GM21447 (cell line): ENCODE measurements at regions not wholly inside any gene's neighbourhood (a gene's known extent, or its start where the extent isn't known, plus 50 kb on each side); places are given as distances from the start of the nearest gene placed in this dataset.

Experiments used
- ATAC-seq: cut with Tn5 transposase; IDR thresholded peaks from one replicate; pipeline ENCODE4 v1.9.1; 2021; ENCODE audit not compliant: unreplicated experiment

DNA sequence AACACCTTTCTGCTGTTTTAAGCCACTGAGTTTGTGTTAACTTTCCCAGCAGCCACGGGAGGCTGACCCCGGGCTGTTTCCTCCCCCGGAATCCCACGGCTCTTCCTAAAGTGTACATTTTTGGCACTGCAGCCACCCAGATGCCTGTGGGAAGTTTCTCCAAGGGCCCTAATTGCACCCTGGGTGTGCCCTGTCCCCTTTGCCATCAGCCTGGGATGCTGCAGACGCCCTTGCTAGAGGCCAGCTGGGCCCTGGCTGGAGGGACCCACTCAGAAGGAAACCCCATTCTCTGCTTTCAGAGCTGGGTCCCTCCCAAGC is 883.3 kb downstream of the BRD1 start:
- ATAC-seq = no peak

DNA sequence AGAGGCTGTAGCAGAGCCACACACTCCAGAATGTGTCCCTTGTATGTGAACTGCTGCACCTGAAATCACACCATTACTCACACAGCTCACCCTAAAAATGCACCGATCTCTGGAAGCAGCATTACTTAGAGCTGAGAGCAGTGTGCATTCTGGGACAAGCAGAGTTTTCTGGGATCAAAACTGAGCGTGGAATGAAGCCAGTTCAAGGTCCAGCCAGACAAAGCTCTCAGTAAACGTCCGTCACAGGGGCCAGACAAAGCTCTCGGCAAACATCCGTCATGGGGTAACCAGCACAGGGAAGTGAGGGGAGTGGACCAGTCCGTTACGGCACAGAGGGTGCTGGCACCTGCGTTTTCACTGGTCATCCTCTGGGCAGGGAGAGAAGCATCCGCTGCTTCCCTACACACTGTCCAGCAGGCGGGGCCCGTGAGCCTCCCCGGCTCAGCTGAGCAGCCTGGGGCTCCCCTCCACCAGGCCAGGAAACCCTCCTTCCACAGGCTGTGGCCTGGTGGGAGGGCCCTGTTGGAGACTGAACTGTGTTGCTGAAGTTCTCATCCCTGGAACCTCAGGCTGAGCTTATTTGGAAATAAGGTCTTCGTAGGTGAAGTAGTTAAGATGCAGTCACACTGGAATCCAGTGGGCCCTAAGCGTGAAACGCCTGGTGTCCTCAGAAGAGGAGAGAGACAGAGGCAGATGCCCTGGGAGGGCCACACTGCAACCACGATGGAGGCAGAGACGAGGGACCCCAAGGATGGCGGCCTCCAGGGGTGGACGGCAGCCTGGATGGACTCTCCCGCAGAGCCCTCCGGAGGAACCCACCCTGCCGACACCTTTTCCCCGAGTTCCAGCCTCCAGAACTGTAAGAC is 883.9 kb downstream of the BRD1 start:
- ATAC-seq = no peak

DNA sequence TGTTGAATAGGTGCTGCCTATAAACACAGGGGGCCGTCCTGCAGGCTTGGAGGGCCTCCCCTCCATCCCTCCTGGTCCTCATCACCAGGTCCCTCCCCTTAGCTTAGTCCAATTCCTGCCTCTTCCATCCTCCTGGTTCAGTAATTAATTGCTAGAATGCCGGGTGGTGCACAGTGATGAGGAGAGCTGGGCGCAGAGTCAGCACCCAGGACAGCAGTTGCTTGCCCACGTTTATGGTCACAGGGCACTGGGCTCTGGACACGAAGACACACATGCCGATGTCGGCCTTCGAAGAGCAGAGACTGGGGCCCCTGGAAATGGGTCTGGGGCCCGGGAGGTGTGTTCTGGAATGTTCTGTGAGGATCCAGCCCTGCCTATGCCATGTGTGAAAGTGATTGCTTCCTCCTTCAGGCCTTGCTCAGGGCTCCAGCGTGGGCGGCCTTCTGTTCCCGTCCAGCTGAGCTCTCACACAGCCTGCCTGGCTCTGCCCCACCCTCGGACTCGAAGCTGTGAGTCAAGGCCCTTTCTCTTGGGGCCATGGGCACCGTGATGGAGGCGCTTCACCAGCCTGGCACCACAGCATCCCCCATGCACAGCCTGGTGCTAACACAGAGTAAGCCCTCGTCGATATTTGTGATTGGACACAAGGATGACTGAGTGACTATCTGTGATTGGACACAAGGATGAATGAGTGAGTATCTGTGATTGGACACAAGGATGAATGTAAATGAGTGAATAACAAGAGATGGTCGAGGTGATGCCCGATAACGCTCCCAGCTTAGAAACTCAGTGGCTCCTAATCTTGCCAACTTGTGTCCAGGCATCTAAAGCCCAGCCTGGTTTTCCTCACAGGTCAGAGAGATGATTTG is 884.7 kb downstream of the BRD1 start:
- ATAC-seq = no peak

DNA sequence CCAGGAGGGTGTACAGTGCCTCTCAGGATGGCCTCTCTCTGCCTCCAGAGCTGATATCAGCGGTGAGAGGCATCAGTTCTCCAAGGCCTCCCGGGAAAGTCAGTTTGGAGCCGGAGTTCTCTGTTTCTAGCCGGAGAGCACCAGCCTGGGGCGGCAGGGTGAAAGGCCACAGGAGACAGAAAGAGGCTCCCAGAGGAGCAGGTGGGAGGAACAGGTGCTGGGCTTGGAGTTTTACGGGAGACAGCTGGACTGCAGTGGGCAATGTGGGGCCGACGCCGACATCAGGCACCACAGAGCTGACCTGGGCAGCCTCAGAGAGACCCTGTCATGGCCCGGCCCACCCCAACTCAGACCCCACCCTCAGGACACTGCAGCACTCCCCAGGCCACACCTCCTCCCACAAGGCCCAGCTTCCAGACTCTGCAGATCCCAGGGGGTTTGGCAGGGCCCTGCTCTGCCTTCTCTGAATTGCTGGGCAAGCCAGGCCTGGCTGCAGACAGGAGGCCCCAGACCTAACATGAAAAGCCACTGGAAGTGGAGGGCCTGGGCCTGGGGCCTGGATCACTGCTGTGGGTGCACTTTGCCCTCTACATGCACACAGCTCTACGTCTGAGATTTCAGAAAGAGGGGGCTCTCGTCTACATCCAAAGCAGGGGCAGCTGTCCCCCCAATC is 885.6 kb downstream of the BRD1 start:
- ATAC-seq = no peak

DNA sequence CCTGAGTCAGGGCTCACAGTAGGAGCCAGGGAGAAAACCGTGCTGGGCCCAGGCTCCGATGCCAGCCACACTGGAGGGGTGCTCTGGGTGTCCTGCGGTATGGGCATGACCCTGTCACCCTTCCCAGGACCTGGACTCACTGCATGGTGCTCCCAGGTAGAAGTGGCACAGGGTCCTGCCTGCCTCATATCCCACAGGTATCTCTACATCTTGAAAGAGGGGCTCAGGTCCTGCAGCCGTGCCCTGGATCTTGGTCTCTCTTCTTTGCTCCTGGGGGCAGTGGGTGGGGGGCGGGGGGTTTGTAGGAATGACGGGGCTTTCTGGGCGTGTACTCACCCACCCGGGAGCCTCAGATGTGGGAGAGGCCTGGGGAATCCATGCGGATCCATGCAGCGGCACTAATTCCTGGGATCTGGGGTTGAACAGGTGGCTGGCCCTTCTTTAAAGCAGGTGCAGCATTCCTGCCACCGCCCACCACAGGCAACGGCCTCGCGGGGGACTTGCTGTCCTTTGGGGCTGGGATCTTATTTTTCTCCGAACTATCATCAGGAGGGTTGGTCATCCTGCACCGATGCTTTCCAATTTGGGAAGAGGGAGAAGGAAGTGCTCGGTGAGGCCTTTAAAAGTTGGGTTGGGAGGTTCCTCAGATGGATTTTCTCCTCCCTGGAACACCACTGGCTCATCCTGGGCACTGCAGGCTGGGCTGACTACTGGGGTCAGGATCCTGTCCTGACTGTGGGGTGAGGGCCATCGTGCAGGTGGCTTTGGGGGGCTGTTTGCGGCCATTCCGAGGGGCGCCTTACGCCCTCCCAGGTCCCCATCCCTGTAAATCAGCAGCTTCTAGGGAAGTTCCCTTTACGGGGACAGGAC is 886.4 kb downstream of the BRD1 start:
- ATAC-seq = no peak

DNA sequence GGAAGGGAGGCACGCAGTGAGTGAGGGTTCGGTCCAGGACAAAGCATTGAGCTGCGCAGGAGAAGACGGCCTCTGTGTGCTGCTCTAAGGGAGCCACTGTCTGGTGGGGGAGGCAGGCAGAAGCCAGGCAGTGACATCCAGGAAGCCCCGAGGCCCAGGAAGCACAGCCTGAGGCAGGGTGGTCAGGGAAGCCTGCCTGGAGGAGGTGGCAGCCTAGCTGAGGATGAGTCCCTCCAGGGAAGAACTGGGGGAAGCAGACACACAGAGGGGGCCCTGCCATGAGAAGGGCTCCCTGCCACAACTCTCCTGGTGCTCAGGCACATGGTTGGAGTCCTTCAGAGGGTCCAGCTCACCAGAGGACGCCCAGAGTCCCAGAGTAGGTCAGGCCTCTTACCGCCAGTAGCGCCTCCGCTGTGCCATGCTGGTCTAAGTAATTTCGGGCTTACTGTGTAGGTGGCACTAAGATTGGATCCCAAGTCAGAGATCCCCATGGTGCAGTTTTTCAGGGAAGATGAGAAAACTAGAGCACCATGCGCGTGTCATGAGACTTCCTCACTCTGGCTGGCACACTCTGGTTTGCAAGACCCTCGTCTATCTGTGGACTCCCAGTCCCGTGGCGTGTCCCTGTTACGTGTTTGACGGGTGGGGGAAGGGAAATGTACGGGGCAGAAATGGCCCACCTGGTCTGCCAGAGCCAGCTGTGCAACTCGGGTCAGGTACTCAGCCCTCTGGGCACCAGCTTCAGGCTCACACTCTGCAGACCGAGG is 887.2 kb downstream of the BRD1 start:
- no peak for ATAC-seq

DNA sequence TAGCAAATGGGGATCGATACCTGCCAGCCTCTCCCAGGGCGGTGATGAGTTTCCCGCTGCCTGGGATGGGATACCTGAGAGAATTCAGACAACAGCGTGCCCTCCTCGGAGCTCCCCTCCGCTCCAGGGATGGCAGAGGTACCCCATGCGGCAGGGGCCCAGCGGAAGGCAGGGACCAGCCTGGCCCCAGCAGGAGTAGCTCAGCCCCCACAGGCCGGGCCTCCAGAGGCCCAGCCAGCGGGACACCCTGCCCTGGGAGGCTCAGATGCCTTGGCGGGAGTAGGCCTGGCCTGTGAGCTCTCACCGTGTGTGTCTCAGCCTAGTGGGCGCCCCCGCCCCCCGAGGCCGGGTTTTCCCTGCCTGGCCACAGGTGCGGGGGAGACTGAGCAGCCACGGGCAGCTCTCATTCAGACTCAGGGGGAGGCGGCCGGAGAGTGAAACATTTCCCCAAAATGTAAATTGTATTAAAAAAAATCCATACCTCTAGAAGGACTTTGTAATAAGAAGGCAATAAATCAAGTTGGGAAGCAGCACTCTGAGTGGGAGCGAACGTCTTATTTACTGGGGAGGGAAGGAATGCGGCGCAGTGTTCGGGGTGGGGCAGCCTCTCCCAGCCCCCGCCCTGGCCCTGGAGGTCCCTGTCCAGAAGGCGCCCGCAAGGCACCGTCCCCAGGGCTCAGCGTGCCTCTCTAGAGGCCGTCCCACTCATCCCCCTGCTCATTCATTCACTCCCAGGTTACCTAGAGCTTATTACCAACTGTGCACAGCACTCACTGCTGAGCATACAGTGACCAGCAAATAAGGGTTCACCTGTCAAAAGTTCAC is 888.0 kb downstream of the BRD1 start:
- ATAC-seq = no peak

DNA sequence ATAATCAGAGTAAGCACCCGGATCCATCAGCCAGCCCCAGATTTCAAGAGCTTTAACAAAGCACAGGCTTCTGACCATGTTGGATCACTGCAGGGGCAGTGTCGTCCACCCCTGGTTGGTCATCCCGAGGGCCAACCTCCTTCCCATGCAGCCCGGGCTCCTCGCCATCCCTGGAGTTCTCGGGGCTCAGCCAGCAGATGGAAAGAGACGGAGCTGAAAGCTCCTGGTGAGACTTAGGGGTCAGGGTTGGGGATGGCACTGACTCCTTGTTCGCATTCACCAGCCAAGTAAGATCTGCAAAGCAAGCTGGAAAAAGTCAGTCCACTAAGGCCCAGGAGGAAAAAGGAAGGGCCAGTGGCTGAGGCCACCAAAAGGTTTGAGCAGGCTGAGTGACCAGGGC is 888.9 kb downstream of the BRD1 start:
- no peak for ATAC-seq

DNA sequence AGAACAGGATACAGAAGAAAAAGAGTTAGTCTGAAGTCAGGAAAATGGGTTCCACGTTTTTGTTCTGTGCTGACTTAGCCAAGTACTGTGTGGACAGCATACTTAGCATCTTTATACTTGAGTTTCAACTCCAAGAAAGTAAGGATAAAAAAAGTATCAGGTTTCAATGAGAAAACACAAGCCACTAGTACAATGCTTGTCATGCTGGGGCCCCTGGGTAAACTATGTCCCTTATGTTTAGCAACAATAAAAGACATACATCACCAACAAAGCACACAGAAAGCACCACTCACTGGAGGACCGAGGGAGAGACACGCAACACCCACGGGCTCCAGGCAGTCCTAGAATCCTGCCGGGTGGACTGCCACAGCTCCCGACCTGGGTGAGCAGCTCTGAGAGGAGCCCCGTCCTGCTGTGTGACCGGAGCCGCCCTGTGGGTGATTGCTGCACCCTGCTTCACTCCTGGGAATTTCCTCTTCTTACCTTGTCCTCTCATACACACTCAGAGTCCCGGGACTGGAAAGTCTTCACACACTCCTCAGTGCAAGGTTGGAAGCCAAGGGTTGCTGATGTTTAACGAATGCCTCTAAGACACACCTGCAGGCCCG is 890.5 kb downstream of the BRD1 start:
- no peak for ATAC-seq

DNA sequence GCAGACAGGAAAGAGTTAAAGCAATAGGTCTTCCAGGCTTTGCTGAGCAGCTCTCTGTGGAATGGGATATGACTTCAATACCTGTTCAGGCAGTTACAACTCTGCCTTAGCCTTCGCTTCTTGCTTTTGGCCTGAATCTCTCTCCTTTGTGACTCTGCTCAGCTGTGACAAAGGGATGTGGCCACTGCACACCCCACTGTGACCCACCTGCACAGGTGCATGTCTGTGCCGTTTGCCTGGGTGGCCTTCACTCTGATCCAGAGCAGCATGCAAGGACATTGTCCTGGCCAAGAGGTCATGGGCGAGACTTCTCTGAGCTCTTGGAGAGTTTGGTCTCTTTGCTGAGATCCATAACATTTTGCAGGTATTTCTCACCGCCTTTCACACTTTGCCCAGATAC is 891.3 kb downstream of the BRD1 start:
- ATAC-seq = no peak

DNA sequence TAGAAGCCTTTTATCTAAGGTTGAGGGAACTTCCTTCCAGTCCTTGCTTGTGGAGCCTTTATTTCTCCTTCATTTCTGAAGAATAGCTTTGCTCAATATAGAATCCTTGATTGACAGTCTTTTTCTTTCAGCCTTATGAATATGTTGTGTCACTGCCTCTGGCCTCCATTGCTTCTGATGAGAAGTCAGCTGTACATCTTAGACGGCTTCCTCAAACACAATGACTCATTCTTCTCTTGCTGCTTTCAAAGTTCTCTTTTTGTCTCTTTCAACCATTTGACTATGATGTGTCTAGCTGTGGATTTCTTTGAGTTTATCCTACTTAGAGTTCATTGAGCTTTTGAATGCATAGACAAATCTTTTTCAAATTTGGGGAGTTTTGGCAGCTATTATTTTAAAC is 893.2 kb downstream of the BRD1 start:
- ATAC-seq = no peak

DNA sequence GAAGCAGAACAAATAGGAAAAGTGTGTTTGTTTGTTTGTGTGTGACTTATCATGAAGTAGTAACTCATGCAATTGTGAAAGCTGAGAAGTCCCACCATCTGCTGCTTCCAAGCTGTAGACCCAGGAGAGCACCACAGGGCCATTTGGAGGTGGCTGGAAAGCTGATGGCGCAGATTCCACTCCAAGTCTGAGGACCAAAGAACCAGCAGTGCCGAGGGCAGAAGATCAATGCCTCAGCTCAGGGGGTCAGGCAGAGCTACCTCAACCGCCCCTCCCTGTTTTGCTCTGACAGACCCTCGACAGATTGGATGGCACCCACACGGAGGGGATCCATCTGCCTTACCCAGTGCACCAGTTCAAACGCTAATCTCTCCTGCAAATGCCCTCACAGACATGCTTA is 896.2 kb downstream of the BRD1 start:
- no peak for ATAC-seq

DNA sequence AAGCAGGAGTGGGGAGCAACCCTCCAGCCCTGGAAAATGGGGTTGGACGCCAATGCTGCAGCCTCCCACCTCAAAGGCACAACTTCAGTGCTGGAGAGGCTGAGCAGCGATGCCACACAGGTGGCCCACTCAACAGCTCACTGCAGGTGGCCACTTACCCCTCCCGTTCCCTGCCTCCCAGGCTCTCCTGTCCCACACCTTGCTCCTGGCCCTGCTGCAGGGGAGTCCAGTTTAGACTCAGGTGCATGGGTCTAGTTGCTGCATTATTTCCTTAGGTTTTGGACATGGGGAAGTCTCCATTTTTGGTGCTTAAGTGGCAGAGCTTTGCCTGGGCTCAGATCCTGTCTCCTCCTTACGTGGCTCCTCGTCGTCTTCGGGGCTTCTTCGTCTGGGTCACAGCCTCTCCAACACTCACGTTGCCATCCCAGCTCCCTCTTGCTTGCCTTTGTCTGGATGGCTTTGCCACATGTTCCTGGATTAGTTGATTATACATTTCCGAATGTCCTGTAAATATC is 898.3 kb downstream of the BRD1 start:
- ATAC-seq = no peak

DNA sequence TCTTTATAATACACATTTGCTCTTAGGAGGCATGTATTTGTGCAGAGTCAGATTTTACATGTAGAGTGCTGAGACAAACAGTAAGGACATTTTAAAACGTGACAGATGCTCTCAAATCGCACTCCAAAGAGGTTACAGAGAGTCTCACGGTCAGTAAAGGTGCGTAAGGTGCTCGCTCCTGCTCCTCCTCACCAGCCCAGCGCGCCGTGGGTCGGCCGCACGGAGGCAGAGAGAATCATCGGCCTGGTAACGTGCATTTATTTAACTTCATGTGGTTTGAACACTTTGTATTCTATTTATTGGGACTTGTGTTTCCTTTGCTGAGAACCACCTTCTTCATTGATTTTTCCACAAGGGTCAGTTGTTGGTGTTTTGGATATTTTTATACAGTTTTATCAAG is 900.1 kb downstream of the BRD1 start:
- ATAC-seq = no peak

DNA sequence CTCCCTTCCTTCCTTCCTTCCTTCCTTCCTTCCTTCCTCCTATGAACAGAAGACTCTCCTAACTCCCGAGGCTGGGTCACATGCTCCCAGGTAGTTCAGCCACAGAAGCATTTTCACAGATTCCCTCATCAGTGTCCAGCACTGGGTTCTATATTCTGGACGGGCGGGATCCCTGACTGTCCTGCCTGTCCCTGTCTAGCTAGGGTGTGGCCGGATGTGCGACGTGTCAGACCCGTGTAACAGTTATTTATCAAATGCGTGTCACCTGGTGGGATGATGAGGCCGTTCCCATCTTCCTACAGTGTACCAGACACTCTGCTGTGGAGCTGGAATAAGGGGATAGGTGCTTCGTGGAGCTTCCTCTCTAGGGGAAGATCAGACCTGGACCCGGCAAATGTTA is 901.0 kb downstream of the BRD1 start:
- no peak for ATAC-seq

DNA sequence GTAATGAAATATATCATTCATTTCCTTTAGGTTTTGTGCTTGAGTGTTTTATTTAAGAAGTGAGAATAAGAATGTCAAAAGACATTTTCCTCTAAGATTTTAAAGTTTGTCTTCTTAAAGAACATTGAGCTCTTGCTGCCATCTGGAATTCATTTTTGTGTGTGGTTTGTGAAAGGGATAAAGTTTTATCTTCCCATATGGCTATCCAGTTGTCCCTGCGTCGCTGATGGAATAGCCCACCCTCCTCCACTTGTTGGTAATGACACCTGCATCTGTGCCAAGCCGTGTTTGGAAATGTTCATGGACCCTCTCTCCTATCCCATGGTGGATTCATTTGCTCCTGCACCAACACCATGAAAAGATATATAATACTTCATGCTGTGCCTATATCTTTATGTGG is 901.5 kb downstream of the BRD1 start:
- ATAC-seq = no peak

DNA sequence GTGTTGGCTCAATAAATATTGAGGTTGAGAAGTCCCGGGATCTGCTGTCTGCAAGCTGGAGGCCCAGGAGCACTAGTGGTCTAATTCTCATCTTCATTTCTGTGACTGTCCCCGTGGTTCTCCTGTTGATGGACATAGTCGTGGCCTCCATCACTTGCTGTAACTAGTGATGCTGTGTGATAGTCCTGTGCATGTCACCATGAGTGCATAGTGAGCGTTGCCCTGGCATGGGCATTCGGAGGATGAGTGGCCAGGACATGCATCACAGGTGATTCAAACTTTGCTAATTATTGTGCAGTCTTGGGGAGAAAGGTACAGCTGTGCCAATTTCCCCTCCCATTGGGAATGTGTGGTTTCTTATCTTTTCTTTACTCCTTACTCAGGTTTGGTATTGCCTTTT is 902.2 kb downstream of the BRD1 start:
- ATAC-seq = no peak

DNA sequence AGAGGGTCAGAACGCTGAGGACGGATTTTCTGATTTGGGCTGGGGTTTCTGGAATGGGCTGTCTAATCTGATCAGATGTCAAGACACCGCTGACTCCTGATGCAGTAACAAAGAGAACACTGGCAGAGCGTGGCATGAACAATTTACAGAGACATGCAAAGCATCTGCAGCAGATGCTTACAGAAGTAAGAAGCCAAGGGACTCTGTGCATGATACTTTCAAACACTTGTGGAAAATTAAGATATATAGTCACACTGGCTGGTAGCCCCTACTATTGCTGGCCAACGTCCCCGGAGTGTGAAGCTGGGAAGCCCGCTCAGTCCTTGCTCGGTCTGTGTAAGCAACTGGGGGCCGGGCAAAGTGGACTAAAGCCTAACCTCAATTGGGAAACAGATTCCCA is 903.7 kb downstream of the BRD1 start:
- ATAC-seq = no peak
